ENCODE measurements at regions not wholly inside any gene's neighbourhood (a gene's known extent, or its start where the extent isn't known, plus 50 kb on each side); places are given as distances from the start of the nearest gene placed in this dataset.

- WGBS, 2 experiments (ENCODE audit: extremely low coverage in 2 of 2, insufficient read length in 1 of 2) = 0% methylated on average over 1 of the region's 2 CpGs; no CpG with 5 or more reads in 1 of the 2 experiments
- ChIA-PET CTCF (no interaction called here), POLR2A (ENCODE audit: unreplicated experiment) (no interaction called here)
- H3K14ac ChIP-seq (replicated peaks; ENCODE audit: low read depth, low read length) = no peak overlapping the region
- H4K91ac ChIP-seq (ENCODE audit: insufficient read depth, low read depth, low read length) = no peak overlapping the region
- H2AFZ ChIP-seq (replicated peaks; ENCODE audit: low read length, poor library complexity) = no peak overlapping the region
- no peak overlapping the region for H4K8ac ChIP-seq (ENCODE audit: low read depth in 2 of 2, low read length in 2 of 2)
- H2BK15ac ChIP-seq (ENCODE audit: low read depth, low read length) = no peak overlapping the region
- no peaks in the 10 kb centered on the region for H3K36me3 ChIP-seq (ENCODE audit: control insufficient read depth, insufficient read depth, low read length)
- H3K4ac ChIP-seq (ENCODE audit: low read depth, low read length) = no peak overlapping the region
- TF ChIP-seq CTCF (conservative IDR thresholded peaks at IDR 0.05; ENCODE audit: low read depth, low read length) (no peak), CEBPB (IDR thresholded peaks at IDR 0.05; ENCODE audit: low read depth, low read length) (no peak), RFX5 (IDR thresholded peaks at IDR 0.05; ENCODE audit: low read depth, low read length) (no peak), MAFK (IDR thresholded peaks at IDR 0.05; ENCODE audit: low read depth, low read length) (no peak), USF2 (IDR thresholded peaks at IDR 0.05; ENCODE audit: low read depth, low read length) (no peak), RCOR1 (IDR thresholded peaks at IDR 0.05; ENCODE audit: insufficient replicate concordance, low read length) (no peak), RAD21 (IDR thresholded peaks at IDR 0.05; ENCODE audit: low read length) (no peak), SMC3 (IDR thresholded peaks at IDR 0.05; ENCODE audit: low read depth, low read length) (no peak), MAZ (IDR thresholded peaks at IDR 0.05; ENCODE audit: borderline replicate concordance, low read depth, low read length) (no peak), CHD1 (IDR thresholded peaks at IDR 0.05; ENCODE audit: low read depth, low read length) (no peak)
- no peak overlapping the region for H4K5ac ChIP-seq (ENCODE audit: low read depth, low read length)
- H2AK5ac ChIP-seq (ENCODE audit: low read depth, low read length) = no peak overlapping the region
- no peak overlapping the region for H2BK20ac ChIP-seq (ENCODE audit: low read depth, low read length)
- no peak overlapping the region for H2BK5ac ChIP-seq (ENCODE audit: low read depth, low read length, poor library complexity, severe bottlenecking)
- H4K20me1 ChIP-seq (ENCODE audit: insufficient read depth, low read length) = no peaks in the 10 kb centered on the region
- no peak overlapping the region for H3K9ac ChIP-seq (ENCODE audit: low read depth, low read length)
- H3K79me1 ChIP-seq (ENCODE audit: low read depth in 1 of 2, low read length in 2 of 2) = no peaks in the 10 kb centered on the region
- no peak overlapping the region for H3K4me2 ChIP-seq (ENCODE audit: low read depth, low read length)
- H2BK120ac ChIP-seq (ENCODE audit: low read depth, low read length) = no peak overlapping the region
- H3K4me3 ChIP-seq (ENCODE audit: insufficient read depth, low read depth, low read length) = no peak overlapping the region
- H3K27ac ChIP-seq (ENCODE audit: insufficient read depth, low read length) = no peak overlapping the region
- no peaks in the 10 kb centered on the region for H3K4me1 ChIP-seq (ENCODE audit: control insufficient read depth, insufficient read depth, low read length)
- intact Hi-C loops (cut with micrococcal nuclease) = no loop called here
- dilution Hi-C loops (cut with HindIII; ENCODE audit: low sequenced_read_pairs, unreplicated experiment) = no loop called here
- H3K23ac ChIP-seq (ENCODE audit: low read depth, low read length) = no peak overlapping the region
- H3K18ac ChIP-seq (ENCODE audit: low read depth, low read length) = no peak overlapping the region
- H3K9me1 ChIP-seq (ENCODE audit: insufficient read depth, low read length) = no peaks in the 10 kb centered on the region
- H3K27me3 ChIP-seq (ENCODE audit: control insufficient read depth, insufficient read depth, low read length) = no peaks in the 10 kb centered on the region
- no TSS peak for BruUV-seq (replicated peaks)
- in situ Hi-C loops (cut with MboI; ENCODE audit: low sequenced_read_pairs) = no loop called here
- peaks cover 28% of the 10 kb centered on the region for H3K9me3 ChIP-seq (ENCODE audit: control insufficient read depth, insufficient read depth, low read length)
- no peak overlapping the region for H3K56ac ChIP-seq (ENCODE audit: extremely low read depth, insufficient read depth, low read length)
- DNase-seq (no peak), ATAC-seq (ENCODE audit: low read depth) (no peak)
- no peak overlapping the region for H2AK9ac ChIP-seq (replicated peaks; ENCODE audit: low read depth, low read length, poor library complexity)
Measured at GRCh38 chr15:96771035-96771434, 440.5 kb downstream of the NR2F2 start.

Data from IMR-90 (cell line).